ENCODE measurements at regions not wholly inside any gene's neighbourhood (a gene's known extent, or its start where the extent isn't known, plus 50 kb on each side); places are given as distances from the start of the nearest gene placed in this dataset.
"Not testable (repeated sequence)": the region's sequence is repeated elsewhere in the genome, so short reads cannot be mapped to it uniquely, and the experiment has no call there.

- DNase-seq (ENCODE audit: low spot score): peak; percentile 28
Observed at GRCh38 chr3:21894459-21895340, 143.7 kb upstream of the ZNF385D start.

GRCh38 chr3:21898316-21898715, 147.3 kb upstream of the ZNF385D start:
- DNase-seq (ENCODE audit: low spot score): no peak

GRCh38 chr3:21901484-21901883, 150.5 kb upstream of the ZNF385D start:
- no peak for DNase-seq (ENCODE audit: low spot score)

- no peak for DNase-seq (ENCODE audit: low spot score)
Observed at GRCh38 chr3:21902956-21903355, 151.9 kb upstream of the ZNF385D start.

GRCh38 chr3:21909096-21909495, 158.1 kb upstream of the ZNF385D start:
- DNase-seq (ENCODE audit: low spot score): no peak

GRCh38 chr3:21912711-21913110, 161.7 kb upstream of the ZNF385D start:
- DNase-seq (ENCODE audit: low spot score): peak; percentile 48

- peak; percentile 10 for DNase-seq (ENCODE audit: low spot score)
Observed at GRCh38 chr3:21913791-21914190, 162.8 kb upstream of the ZNF385D start.

- DNase-seq (ENCODE audit: low spot score): no peak
Observed at GRCh38 chr3:21914451-21914850, 163.4 kb upstream of the ZNF385D start.

GRCh38 chr3:21919383-21919782, 168.4 kb upstream of the ZNF385D start:
- no peak for DNase-seq (ENCODE audit: low spot score)

GRCh38 chr3:21920421-21920861, 169.4 kb upstream of the ZNF385D start:
- peak; percentile 43 for DNase-seq (ENCODE audit: low spot score)

GRCh38 chr3:21923156-21923555, 172.1 kb upstream of the ZNF385D start:
- not testable (repeated sequence) for DNase-seq (ENCODE audit: low spot score)

GRCh38 chr3:21927261-21927660, 176.3 kb upstream of the ZNF385D start:
- DNase-seq (ENCODE audit: low spot score): no peak

GRCh38 chr3:21934591-21934990, 183.6 kb upstream of the ZNF385D start:
- DNase-seq (ENCODE audit: low spot score): no peak

- no peak for DNase-seq (ENCODE audit: low spot score)
Observed at GRCh38 chr3:21936207-21936606, 185.2 kb upstream of the ZNF385D start.

GRCh38 chr3:21938267-21938681, 187.3 kb upstream of the ZNF385D start:
- no peak for DNase-seq (ENCODE audit: low spot score)

GRCh38 chr3:21942328-21942727, 191.3 kb upstream of the ZNF385D start:
- DNase-seq (ENCODE audit: low spot score): no peak

GRCh38 chr3:21944251-21944650, 193.2 kb upstream of the ZNF385D start:
- DNase-seq (ENCODE audit: low spot score): no peak

GRCh38 chr3:21952856-21953255, 201.8 kb upstream of the ZNF385D start:
- no peak for DNase-seq (ENCODE audit: low spot score)

GRCh38 chr3:21954709-21955108, 203.7 kb upstream of the ZNF385D start:
- peak; percentile 10 for DNase-seq (ENCODE audit: low spot score)

GRCh38 chr3:21955406-21955805, 204.4 kb upstream of the ZNF385D start:
- no peak for DNase-seq (ENCODE audit: low spot score)

- no peak for DNase-seq (ENCODE audit: low spot score)
Observed at GRCh38 chr3:21960033-21960432, 209.0 kb upstream of the ZNF385D start.

- DNase-seq (ENCODE audit: low spot score): peak; percentile 27
Observed at GRCh38 chr3:21962456-21962855, 211.4 kb upstream of the ZNF385D start.

- not testable (repeated sequence) for DNase-seq (ENCODE audit: low spot score)
Observed at GRCh38 chr3:21966457-21966856, 215.4 kb upstream of the ZNF385D start.

Measured in umbilical cord (tissue), 1 donor.